ENCODE measurements at regions not wholly inside any gene's neighbourhood (a gene's known extent, or its start where the extent isn't known, plus 50 kb on each side); places are given as distances from the start of the nearest gene placed in this dataset.
"Not testable (repeated sequence)": the region's sequence is repeated elsewhere in the genome, so short reads cannot be mapped to it uniquely, and the experiment has no call there.

DNA sequence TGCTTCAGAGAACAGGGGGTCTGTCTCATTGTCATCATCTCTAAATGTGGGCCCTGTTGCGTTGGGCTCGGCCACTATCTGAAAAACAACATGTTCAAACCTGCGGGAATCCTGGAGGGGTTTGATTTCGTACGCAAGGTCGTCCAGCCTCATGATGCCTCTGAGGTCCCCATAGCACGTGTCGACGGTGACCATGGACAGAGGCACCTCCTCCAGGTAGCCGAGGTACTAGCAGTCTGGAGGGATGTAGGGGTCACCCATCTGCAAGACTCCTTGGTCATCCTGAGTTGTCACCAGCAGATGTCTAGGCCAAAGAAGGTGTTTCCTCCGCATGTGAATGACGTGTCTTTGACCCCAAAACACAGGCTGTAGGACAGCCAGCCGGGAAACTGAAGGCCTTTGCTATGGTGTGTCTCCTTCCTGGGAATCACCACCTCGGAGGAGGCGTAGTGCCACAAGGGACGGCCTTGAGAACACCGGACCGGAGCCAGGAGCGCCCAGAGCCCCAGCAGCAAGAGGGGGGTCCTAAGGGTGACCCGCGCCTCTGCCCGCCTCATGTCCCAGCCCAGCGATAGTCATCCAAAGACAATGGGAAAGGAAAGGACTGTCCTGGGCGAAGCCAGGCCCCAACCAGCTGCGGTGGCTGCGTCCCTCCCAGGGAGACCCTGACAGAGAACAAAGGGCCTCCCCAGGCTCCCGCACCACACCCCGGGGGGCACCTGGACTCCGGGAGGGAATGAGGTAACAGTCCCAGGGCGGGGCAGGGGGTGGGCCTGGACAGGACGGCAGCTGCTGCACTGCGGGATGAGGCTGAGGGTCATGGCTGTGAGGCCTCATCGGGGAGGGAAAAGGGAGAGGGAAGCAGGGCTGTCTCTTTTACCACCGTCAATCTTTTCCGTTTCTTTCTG, 445.5 kb downstream of the TMEM121 start:
- DNase-seq (ENCODE audit: low read depth): no peak

DNA sequence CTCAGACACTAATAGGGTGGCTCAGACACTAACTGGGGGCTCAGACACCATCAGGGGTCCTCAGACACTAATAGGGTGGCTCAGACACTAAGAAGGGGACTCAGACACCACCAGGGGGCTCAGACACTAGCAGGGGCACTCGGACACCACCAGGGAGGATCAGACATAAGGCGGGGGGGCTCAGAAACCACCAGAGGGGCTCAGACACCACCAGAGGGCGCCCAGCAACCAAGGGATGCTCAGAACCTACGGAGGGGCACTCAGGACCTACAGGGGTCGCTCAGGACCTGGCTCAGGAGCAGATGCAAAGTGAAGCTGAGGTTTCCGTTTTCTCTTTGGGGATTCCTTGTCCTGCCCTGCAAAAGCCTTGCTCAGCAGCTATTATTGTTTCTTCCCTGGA, 448.5 kb downstream of the TMEM121 start:
- peak; percentile 53 for DNase-seq (ENCODE audit: low read depth)

DNA sequence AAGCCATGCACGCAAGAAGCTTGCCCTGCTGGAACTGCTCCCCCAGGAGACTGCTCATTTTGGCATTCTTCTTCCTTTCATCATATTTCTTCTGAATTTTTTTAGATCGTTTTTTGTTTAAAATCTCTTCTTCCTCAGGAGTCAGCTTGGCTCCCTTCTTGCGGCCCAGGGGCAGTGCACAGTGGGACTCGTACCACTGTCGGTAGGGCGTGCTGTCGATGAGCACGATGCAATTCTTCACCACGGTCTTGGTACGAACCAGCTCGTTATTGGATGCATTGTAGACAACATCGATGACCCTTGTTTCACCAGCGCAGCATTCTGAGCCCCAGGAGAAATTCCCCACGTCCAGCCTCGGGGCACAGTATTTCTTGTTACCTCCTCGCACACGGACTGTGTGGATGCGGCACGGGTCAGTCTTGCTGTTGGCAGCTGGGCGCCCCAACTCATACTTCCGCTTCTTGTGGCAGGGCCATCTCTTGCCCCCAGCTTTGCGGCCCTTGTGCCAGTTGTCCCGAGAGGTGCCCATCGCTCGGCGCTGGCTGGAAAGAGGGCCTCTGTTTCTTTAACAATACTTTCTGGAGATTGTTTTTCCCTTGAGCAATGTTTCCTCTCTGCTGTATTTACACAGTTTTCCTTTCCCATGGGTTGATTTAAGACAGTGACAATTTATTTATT, 452.4 kb downstream of the TMEM121 start:
- DNase-seq (ENCODE audit: low read depth): no peak

DNA sequence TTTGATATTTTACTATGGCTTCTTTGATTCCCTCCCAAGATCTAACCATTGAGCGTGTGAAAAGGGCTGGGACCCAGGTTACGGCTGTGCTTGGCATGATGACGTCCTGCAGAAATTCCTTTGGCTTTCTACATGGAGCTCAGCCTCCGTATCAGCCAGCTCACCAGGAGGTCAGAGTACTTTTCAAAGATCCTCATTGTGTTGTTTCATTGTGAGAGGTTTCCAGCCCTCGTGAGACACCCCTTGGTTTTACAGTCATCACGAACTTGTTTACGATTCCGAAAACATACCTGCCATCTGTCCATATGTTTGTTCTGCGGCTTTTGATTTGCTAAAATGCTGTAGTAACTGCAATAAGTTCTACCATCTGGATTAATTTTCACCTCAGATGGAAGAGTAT, 453.1 kb downstream of the TMEM121 start:
- DNase-seq (ENCODE audit: low read depth): no peak

DNA sequence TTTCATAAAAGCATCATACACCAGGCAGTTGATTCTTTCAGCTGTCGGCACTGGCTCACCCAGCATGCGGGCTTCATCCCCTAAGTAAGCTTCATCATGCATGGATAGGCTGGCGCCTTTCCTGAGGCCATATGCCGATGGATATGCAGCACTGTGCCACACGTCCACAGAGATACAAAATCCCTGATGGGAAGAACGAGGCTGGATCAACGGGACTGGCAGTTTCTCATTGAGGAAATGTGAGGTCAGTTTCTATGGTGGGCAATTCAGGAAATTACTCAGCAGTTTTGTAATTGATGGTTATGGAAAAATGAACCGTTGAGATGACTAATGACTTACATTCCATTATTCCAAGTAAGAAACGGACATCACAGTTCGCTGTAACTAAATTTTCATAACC, 453.8 kb downstream of the TMEM121 start:
- no peak for DNase-seq (ENCODE audit: low read depth)

DNA sequence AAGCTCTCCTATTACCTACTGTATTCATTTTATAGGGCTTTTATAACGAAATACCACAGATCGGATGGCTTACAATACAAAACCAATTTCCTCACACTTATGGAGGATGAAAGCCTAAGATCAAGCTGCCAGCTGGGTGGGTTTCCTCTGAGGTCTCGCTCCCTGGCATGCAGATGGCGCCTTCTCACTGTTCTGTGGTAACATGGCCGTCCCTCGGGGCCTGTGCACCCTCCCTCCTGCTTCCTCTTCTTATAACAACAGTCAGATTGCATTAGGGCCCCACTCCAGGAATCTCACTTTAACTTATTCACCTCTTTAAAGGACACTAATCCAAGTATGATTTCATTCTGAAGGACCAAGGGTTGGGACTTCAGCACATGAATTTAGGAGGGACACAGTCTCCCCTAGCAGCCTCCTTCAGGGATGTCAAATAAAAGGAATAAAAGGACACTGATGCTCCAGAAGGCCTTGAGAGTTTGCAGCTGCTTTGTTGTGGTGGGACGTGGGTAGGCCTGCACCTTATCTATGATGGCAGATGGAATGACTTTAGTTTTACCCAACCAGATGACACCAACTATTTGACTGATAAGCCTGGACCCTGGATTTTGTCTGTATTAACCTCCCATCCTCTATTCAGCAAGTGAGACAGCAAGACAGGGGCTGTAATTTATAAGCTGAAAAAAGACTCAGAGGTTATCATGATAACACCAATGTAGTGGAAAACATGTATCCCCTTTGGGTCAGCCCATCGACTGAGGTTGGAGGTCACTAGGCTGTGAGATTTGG, 455.3 kb downstream of the TMEM121 start:
- DNase-seq (ENCODE audit: low read depth): not testable (repeated sequence)

DNA sequence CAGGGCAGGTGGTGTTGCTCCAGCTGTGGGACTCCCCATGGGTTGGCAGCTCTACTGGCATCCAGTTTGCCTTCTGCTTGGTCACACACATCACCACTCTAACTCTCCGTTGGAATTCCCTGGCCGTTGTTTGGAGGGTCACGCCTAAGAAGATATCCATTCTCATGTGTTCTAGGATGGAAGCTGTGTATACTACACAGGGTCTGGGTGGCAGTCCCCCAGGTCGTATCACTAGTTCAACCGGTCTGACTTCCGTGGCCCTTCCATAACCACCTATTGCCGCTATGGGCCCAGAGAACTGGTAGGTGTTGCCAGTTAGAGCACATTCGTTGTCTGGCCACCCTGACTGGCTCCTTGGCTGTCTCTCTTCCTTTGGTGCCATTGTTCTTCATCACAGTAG, 456.3 kb downstream of the TMEM121 start:
- no peak for DNase-seq (ENCODE audit: low read depth)

DNA sequence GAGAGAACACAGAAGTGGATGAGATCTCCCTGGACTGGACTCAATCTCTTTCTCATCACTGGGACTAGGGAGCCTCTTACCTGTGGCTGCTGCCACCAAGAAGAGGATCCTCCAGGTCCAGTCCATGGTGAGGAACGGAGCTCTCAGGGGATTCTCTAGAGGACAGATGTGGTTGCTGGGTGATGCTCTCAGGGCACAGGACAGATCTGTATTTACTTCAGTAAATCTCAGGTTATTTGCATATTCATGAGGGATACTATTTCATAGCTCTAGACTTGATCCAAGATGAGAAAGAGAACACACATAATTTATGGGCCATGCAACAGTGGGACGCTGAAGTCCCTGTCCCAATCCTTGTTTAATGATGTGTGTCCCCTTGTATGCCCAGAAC, 460.5 kb downstream of the TMEM121 start:
- DNase-seq (ENCODE audit: low read depth): no peak

DNA sequence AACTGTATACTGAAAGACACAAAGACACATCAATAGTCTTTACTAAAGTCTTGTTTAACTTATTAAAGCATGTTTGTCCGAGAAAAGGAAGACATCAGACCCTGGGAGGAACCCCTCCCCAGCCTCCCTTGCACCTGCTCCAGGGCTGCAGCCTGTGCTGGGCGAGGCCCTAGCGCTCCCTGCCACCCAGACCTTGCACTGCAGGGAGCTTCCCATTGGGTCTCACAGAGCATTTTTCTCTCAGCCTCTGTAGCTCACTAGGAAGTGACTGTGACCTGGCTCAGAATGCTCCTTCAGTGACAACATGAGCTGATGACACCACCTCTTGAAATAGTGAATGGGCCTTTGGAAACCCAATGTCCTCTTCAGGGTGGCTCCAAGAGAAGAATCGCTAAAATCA, 461.2 kb downstream of the TMEM121 start:
- no peak for DNase-seq (ENCODE audit: low read depth)

DNA sequence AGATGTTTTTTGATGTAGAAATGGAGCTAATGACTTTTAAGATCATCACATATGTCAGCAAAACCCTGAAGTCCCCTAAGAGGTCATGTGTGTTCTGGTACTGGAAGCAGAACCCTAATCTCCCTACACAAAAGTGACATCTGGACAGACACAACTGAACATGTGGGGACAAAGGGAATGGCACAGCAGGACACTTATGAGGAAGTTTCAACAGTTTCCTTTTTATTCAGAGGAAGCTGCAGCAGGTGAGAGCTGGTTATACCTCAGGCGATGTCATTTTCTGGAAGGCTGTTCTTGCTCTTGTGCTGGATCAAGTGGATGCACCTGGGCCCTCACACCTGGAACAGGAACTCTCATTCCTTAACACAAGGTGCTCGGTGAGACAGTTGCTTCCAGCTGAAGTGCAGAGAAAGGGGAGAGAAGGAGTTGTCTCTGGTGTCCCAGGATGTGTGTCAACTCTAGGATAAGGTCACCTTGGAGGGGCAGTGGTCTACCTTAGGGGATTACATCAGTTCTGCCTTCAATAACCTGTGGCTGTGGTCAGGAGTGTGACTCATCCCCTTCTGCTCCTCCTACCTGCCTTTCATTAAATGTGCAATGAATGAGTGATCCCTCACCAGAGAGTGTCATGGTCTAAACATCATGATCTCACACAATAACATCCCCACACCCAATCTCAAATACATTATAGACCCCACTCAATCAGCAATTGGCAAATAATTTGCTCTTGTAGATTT, 463.4 kb downstream of the TMEM121 start:
- DNase-seq (ENCODE audit: low read depth): no peak

DNA sequence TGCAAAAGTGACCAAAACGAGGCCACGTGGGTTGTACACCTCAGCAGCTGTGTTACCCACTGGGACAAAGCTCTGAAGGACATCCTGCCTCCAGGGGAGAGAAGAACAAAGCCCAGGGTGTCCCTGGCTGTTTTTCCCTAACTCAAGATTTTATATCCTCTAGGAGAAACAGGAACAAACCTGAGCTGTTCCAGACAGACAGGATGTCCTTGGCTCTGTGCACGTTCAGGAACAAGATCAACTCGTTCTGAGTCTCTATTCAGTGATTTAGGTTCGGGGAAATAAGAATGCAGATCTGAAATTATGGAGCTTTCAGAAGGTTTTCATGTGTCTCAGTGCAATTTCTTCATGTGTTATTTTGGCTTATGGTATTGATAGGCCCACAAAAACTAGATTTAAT, 465.3 kb downstream of the TMEM121 start:
- DNase-seq (ENCODE audit: low read depth): not testable (repeated sequence)

DNA sequence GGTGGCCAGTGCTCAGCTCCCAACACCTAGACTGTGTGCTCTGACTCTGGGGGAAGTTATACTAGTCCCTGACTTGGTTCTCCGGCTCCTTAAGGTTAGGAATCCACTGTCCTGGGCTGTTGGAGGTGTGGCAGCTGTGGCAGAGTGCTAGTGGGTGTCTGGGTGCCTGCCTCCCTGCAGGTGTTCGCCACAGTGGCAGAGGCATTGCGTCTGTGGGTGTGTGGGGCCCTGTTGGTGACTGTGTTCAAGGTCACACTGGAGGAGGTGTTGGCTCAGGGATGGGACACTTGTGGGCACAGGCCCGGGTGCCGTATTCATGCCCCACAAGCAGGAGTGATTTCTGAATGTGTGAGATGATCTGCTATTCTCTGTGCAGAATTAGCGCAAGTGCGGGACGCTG, 467.4 kb downstream of the TMEM121 start:
- no peak for DNase-seq (ENCODE audit: low read depth)

DNA sequence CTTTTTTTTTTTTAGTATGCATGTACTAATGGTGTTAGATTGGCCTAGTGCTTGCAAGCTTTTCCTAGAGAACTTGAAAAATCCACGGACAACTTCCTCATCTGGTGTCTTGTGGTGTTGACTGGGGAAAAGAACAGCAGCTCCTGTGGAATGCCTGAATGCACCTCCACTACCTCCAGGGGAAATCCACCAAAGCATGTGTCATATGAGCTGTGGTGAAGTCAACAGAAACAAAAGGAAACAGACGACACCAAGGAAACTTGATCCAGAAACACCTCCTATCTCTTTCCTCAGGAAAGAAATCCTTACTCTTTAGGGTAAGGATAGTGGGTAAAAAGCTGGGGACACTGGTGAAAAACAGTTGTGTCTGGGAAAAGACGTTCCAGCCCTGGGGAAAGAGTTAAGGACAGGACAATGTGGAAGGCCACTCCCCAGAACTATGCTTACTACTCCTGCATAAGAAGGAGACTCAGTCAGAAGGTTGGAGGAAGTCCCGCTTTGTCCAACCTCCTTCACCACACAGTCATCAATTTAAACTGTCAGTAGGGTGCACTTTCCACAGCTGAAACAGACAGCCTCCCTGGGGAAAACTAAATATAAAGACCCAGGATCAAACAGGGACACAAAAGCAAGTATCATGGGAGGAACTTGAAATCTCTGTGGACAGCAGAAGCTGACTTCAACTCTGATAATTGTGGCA, 468.8 kb downstream of the TMEM121 start:
- not testable (repeated sequence) for DNase-seq (ENCODE audit: low read depth)

DNA sequence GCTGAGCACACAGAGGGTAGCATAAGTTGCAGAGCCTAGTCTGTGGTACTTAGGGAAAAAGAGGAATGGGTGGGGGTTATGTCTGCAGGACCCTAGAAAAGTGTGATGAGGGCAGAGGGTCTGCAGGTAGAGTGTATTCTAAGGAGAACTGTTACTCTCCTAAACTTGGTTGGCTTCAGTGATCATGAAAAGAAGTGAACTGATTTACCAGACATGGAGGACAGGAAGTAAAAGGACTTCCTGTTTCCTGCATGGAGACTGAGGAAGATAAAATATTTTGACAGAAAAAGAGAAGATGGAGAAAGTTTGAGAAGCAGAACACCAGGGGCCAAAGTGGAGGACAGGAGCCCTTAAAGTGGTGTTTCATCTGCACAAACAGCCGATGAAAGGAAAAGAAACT, 472.2 kb downstream of the TMEM121 start:
- not testable (repeated sequence) for DNase-seq (ENCODE audit: low read depth)

DNA sequence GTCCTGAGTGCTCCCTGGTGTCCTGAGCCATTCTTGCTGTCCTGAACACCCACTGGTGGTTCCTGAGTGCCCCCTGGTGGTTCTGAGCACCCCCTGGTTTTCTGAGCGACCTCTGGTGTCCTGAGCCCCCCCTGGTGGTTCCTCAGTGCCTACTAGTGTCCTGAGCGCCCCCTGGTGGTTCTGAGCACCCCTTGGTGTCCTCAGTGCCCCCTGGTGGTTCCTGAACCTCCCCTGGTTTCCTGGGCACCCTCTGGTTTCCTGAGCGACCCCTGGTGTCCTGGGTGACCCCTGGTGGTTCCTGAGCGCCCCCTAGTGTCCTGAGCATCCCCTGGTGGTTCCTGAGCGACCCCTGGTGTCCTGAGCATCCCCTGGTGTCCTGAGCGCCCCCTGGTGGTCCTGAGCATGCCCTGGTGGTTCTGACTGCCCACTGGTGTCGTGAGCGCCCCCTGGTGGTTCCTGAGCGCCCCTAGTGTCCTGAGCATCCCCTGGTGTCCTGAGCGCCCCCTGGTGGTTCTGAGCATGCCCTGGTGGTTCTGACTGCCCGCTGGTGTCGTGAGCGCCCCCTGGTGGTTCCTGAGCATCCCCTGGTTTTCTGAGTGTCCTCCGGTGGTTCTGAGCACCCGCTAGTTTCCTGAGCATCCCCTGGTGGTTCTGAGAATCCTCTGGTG, 473.1 kb downstream of the TMEM121 start:
- peak; percentile 45 for DNase-seq (ENCODE audit: low read depth)

DNA sequence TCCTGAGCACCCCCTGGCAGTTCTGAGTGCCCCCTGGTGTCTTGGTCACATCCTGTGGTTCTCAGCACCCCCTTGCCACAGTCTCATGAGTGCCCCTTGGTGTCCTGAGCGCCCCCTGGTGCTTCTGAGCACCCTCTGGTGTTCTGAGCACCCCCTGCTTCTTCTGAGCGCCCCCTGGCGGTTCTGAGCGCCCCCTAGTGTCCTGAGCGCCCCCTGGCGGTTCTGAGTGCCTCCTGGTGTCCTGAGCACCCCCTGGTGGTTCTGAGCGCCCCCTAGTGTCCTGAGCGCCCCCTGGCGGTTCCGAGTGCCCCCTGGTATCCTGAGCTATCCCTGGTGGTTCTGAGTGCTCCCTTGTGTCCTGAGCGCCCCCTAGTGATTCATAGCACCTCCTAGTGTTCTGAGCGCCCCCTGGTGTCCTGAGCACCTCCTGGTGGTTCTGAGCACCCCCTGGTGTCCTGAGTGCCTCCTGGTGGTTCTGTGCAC, 473.7 kb downstream of the TMEM121 start:
- not testable (repeated sequence) for DNase-seq (ENCODE audit: low read depth)

DNA sequence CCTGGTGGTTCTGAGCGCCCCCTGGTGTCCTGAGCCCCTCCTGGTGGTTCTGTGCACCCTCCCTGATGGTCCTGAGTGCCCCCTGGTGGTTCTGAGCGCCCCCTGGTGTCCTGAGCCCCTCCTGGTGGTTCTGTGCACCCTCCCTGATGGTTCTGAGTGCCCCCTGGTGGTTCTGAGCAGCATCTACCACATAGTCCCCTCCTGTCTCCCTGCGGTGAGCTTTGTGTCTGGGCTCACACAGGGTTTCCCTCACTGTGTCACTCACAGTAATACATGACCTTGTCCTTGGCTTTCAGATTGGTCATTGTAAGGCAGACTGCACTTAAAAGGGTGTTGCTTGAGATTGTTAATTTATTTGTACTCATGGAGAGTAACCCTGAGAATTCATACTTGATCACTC, 474.9 kb downstream of the TMEM121 start:
- not testable (repeated sequence) for DNase-seq (ENCODE audit: low read depth)

DNA sequence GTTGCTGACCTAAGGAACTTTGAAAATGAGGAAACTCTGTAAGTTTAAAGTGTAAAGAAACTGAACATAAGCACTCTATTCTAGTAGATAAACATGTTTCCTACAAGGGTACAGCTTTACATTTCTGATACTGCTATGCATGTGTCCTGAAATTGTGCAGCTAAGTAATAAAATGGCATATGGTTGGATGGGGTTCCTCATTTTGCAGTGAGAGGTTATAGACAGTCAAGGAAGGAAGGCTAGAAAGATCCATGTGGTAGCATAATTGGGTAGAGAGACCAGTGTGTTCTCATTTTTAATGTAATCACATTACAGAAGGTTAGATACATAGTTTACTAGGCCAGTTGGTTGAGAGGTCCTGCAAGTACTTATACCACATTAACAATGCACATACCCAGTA, 477.0 kb downstream of the TMEM121 start:
- no peak for DNase-seq (ENCODE audit: low read depth)

DNA sequence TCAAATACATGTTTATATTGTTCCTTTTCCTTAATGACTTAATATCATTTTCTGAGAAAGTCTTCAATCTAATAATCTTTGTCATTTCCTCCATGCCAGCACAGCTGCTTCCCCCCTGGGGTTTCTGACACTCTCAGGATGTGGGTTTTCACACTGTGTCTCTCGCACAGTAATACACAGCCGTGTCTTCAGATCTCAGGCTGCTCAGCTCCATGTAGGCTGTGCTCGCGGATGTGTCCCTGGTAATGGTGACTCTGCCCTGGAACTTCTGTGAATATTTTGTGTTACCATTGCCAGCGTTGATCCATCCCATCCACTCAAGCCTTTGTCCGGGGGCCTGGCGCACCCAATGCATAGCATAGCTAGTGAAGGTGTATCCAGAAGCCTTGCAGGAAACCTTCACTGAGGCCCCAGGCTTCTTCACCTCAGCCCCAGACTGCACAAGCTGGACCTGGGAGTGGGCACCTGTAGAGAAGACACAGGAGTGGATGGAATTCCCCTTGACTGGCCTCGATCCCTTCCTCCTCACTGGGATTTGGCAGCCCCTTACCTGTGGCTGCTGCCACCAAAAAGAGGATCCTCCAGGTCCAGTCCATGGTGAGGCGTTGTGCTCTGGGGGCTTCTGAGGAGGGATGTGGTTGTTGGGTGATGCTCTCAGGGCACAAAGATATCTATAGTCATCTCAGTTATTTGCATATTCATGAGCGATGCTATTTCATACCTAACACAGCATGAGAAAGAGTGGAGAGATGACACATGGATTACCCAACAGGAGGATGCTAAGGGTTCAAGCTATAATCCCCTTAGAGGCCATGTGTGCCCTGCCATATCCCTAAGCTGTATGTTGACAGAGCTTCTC, 478.8 kb downstream of the TMEM121 start:
- DNase-seq (ENCODE audit: low read depth): peak; percentile 62

DNA sequence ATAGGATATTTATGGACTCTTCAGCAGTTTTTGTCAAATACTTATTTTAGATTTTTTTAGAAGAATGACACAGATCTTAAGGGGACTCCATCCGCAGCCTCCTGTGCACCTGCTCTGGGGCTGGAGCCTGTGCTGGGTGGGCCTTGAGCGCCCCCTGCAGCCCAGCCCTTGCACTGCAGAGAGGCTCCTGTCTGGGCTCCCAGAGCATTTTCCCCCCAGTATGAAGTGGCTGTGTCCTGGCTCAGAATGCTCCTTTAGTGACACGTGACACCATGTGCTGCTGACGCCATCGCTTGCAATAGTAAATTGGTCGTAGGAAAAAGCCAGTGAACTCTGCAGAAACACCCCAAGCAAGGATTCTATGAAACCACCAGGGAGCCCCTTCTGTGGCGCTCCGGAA, 479.7 kb downstream of the TMEM121 start:
- DNase-seq (ENCODE audit: low read depth): peak; percentile 62

All from activated T-cell treated with anti-CD3 and anti-CD28 coated beads for 24 hours (primary cell).